GM18858 (cell line): ENCODE measurements at regions not wholly inside any gene's neighbourhood (a gene's known extent, or its start where the extent isn't known, plus 50 kb on each side); places are given as distances from the start of the nearest gene placed in this dataset.

ENCODE experiments used
- ATAC-seq: cut with Tn5 transposase; IDR thresholded peaks from one replicate; pipeline ENCODE4 v1.9.1; 2021; ENCODE audit not compliant: unreplicated experiment

DNA sequence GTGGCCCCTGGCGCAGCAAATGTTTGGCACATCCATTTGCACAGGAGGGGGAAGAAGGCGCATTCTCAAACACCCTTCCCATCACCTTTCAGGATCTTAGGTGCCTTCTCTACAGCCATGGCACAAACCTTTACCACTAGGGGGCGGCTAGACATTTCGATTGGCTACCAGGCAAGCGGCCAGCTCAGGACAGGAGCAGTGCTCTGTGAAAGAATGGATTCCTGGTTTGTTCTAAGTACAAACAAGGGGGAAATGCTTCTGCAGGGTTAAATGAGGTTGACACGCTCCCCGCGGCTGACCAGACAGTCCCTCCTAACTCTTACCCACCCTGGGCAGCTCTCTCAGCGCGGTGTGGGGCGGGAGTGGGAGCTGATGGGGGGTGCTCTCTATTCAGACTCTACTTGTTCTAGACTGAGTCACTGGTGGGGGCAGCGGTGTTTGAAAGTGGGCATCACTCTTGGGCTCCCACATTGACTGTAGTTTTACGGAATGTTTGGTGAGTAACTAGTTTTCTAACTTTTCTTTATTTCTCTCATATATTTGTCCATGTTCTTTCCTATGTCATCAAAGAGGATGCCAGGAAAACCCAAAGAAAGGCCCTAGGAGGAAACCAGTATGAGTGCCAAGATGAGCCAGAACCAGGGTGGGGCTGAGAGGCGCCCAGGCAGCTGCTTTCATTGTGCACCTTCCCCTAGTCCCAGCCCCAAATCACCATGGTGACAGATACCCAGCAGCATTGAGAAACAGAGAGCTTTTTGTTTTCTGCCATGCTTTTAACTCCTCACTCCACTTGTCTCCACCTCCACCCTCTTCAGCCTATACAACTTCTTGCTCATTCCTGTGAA lies 61.4 kb upstream of the GPR158 start:
- ATAC-seq: peak; percentile 83

DNA sequence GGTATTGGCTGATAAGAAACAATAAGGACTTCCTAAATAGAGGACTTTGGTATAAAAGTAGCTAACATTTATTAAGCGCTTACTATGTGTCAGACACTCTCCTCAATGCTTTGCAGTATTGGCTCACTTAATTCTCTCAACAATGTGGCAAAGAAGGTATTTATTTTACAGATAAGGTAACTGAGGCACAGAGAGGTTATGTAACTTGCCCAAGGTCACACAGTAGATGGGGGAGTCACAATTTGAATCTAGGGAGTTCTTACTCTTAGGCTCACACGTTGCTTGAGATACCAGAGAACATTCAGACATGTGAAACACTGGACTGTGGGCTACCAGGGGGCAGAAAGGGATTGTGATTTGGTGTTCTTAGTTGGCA lies 60.8 kb upstream of the GPR158 start:
- no peak for ATAC-seq

DNA sequence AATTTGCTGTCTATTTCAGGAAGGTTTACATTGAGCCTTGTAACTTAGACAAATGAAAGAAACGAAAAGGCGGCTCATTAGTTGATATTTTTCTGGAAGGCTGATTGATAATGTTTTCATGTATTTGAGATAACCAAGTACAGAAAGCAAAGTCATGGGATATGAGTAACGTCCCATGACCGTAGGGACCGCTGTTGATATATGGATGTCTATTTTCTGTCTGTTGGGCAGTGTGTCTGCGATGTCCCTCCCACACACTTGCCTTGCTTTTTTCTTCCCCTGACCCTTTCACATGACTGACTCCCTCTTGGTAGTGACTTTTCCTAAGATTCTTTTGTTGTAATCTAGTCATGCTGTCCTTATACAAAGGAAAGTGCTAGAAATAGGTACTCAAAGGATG lies 57.0 kb upstream of the GPR158 start:
- ATAC-seq: no peak

- ATAC-seq: no peak
Observed at GRCh38 chr10:25120188-25120587, 54.6 kb upstream of the GPR158 start.
